ENCODE measurements at regions not wholly inside any gene's neighbourhood (a gene's known extent, or its start where the extent isn't known, plus 50 kb on each side); places are given as distances from the start of the nearest gene placed in this dataset.
A peak's percentile ranks its signal among the peaks of the same experiment; 100 is the strongest.

GRCh38 chr20:52497731-52498130 lies 306.2 kb upstream of the ZFP64 start:
- no peak overlapping the region for H3K4me3 ChIP-seq (ENCODE audit: control insufficient read depth, low read depth, low read length)
- no peak for TF ChIP-seq CTCF (conservative IDR thresholded peaks at IDR 0.05; ENCODE audit: control insufficient read depth, insufficient read depth, low read depth, low read length)
- DNase-seq (ENCODE audit: low read depth), result peak; percentile 10

- no peak for DNase-seq (ENCODE audit: low read depth)
- H3K4me3 ChIP-seq (ENCODE audit: control insufficient read depth, low read depth, low read length), result no peak overlapping the region
- TF ChIP-seq CTCF (conservative IDR thresholded peaks at IDR 0.05; ENCODE audit: control insufficient read depth, insufficient read depth, low read depth, low read length), result no peak
These were observed 304.6 kb upstream of the ZFP64 start for GRCh38 chr20:52496191-52496590.

- no peak overlapping the region for H3K4me3 ChIP-seq (ENCODE audit: control insufficient read depth, low read depth, low read length)
- peak; percentile 87 for DNase-seq (ENCODE audit: low read depth)
These were observed 302.7 kb upstream of the ZFP64 start for GRCh38 chr20:52494244-52494643.

GRCh38 chr20:52493171-52493721 lies 301.7 kb upstream of the ZFP64 start:
- H3K4me3 ChIP-seq (ENCODE audit: control insufficient read depth, low read depth, low read length), result no peak overlapping the region
- TF ChIP-seq CTCF (conservative IDR thresholded peaks at IDR 0.05; ENCODE audit: control insufficient read depth, insufficient read depth, low read depth, low read length), result no peak
- peak; percentile 29 for DNase-seq (ENCODE audit: low read depth)

More at GRCh38 chr20:52494244-52494643, 302.7 kb upstream of the ZFP64 start:
- TF ChIP-seq CTCF (conservative IDR thresholded peaks at IDR 0.05; ENCODE audit: control insufficient read depth, insufficient read depth, low read depth, low read length), result no peak

- DNase-seq (ENCODE audit: low read depth), result peak; percentile 51
- no peak overlapping the region for H3K4me3 ChIP-seq (ENCODE audit: control insufficient read depth, low read depth, low read length)
- TF ChIP-seq CTCF (conservative IDR thresholded peaks at IDR 0.05; ENCODE audit: control insufficient read depth, insufficient read depth, low read depth, low read length), result no peak
These were observed 299.3 kb upstream of the ZFP64 start for GRCh38 chr20:52490711-52491430.

GRCh38 chr20:52484438-52484837 lies 292.9 kb upstream of the ZFP64 start:
- no peak for DNase-seq (ENCODE audit: low read depth)
- TF ChIP-seq CTCF (conservative IDR thresholded peaks at IDR 0.05; ENCODE audit: control insufficient read depth, insufficient read depth, low read depth, low read length), result no peak
- no peak overlapping the region for H3K4me3 ChIP-seq (ENCODE audit: control insufficient read depth, low read depth, low read length)
